Left lobe of liver (tissue), 2 donors: ENCODE measurements at regions not wholly inside any gene's neighbourhood (a gene's known extent, or its start where the extent isn't known, plus 50 kb on each side); places are given as distances from the start of the nearest gene placed in this dataset.

Experiments
- ATAC-seq: fragments of 200-7000 bp; cut with Tn5 transposase; one replicate; pipeline ENCODE4 v1.9.1; 2020; ENCODE audit warnings: mild to moderate bottlenecking, moderate library complexity
- DNase-seq: peaks from one replicate; pipeline ENCODE4 v3.0.0-alpha.2; 2020; ENCODE audit warnings: low spot score
- donor health status: DM: no; HTN: no; CAD: no; lungs with moderate emphysema.
- donor health status: DM: no; HTN: yes; CAD: no.

- no peak for ATAC-seq
- DNase-seq, result no peak
Observed at GRCh38 chr10:52678611-52679010, 94.0 kb downstream of the MBL2 start.

DNA sequence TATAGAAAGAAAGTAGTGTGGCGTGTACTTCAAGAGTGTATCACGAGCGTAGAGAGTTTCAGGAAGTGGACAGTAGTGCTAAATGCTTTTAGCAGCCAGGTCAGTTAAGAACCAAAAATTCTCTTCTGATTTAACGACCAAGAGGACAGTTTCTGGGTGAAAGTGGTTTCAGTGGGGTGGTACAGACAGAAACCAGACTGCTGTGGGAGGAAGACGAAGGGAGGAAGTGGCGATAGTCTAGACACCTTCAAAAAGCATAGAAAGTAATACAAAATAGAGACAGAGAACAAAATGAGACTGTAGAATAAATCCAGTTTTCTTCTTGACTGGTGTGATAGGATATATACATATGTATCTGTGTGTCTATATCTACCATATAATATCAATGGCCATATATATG is 93.5 kb downstream of the MBL2 start:
- DNase-seq (no peak), ATAC-seq (no peak)

DNA sequence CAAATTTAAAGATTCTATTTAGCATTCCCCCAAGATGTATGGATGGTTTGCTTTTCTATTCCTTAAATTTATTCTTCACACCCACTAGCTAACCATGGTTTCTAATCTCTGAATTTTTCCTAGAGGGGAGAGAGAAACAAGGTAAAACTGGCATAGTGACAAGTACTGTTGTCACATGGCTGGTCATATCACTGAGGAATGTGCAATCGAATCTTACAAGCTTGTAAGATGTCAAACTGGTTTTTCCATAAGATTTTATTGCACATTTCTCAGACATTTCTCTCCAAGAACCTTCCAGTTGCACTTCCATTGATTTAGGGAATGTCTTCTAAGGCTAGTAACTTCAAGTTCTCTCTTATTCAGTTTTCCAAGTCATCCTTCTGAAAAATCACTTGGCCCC is 89.8 kb downstream of the MBL2 start:
- no peak for ATAC-seq
- DNase-seq, result no peak

- ATAC-seq (no peak), DNase-seq (no peak)
Observed at GRCh38 chr10:52683776-52684175, 88.8 kb downstream of the MBL2 start.

DNA sequence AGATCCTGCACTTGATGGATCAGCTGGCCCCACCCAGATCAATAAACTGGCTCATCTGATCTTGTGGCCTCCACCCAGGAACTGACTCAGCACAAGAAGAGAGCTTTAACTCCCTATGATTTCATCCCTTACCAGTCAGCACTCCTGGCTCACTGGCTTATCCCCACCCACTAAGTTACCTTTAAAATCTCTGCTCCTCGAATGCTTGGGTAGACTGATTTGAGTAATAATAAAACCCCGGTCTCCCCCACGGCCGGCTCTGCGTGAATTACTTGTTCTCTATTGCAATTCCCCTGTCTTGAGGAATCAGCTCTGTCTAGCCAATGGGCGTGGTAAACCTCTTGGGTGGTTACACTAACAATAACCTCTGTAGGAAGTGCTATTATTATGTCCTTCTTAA is 83.7 kb downstream of the MBL2 start:
- no peak for ATAC-seq
- DNase-seq, result no peak

DNA sequence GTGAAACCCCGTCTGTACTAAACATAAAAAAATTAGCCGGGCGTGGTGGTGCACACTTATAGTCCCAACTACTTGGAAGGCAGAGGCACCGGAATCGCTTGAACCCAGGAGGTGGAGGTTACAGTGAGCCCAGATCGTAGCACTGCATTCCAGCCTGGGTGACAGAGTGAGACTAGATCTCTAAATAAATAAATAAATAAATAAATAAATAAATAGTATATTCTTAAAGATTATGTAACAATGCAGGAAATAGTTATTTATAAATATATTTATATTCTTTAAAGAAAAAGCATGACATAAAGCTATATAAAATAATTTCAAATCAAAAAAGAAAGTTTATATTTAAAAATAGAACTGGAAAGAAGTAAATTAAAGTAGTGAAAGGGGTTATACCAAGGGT is 76.4 kb downstream of the MBL2 start:
- DNase-seq (no peak), ATAC-seq (no peak)

GRCh38 chr10:52701647-52702046 is 70.9 kb downstream of the MBL2 start:
- no peak for DNase-seq

GRCh38 chr10:52703451-52703850 is 69.1 kb downstream of the MBL2 start:
- ATAC-seq, result no peak
- DNase-seq, result no peak

More at GRCh38 chr10:52701647-52702046, 70.9 kb downstream of the MBL2 start:
- ATAC-seq, result no peak

DNA sequence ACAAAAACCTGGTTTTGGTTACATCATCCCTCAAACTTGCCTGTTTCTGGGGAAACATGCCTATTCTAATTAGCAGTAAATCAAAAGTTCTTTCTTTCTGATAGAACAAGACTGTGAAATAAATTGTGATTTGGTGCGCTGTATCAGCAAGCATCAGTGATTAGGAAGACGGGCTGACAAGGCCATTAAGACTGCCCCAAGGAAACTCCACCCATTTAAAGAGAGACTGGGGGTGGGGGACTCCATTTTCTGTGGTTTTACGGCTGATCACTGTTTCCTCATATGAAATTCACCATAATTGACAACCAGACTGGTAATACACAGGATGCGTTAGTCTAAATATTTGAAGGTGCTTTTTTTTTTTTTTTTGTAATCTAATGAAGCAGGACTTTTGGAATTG is 68.7 kb downstream of the MBL2 start:
- DNase-seq (no peak), ATAC-seq (no peak)

- DNase-seq, result no peak
- ATAC-seq, result no peak
Observed at GRCh38 chr10:52706332-52707070, 66.1 kb downstream of the MBL2 start.
